ENCODE measurements at regions not wholly inside any gene's neighbourhood (a gene's known extent, or its start where the extent isn't known, plus 50 kb on each side); places are given as distances from the start of the nearest gene placed in this dataset.
A peak's percentile ranks its signal among the peaks of the same experiment; 100 is the strongest.
"Not testable (repeated sequence)": the region's sequence is repeated elsewhere in the genome, so short reads cannot be mapped to it uniquely, and the experiment has no call there.

GRCh38 chr11:122199661-122200060 lies 83.6 kb upstream of the BLID start:
- no peak for DNase-seq (ENCODE audit: low spot score)

- no peak for DNase-seq (ENCODE audit: low spot score)
These were observed 82.4 kb upstream of the BLID start for GRCh38 chr11:122198291-122198983.

GRCh38 chr11:122197066-122197987 lies 81.3 kb upstream of the BLID start:
- DNase-seq (ENCODE audit: low spot score): peak; percentile 91

GRCh38 chr11:122195790-122196189 lies 79.8 kb upstream of the BLID start:
- DNase-seq (ENCODE audit: low spot score): no peak

GRCh38 chr11:122193881-122194480 lies 78.0 kb upstream of the BLID start:
- DNase-seq (ENCODE audit: low spot score): not testable (repeated sequence)

GRCh38 chr11:122193457-122193856 lies 77.4 kb upstream of the BLID start:
- no peak for DNase-seq (ENCODE audit: low spot score)

- peak; percentile 23 for DNase-seq (ENCODE audit: low spot score)
These were observed 76.7 kb upstream of the BLID start for GRCh38 chr11:122192634-122193255.

- no peak for DNase-seq (ENCODE audit: low spot score)
These were observed 74.8 kb upstream of the BLID start for GRCh38 chr11:122190768-122191167.

GRCh38 chr11:122189229-122189628 lies 73.2 kb upstream of the BLID start:
- peak; percentile 68 for DNase-seq (ENCODE audit: low spot score)

GRCh38 chr11:122187373-122188165 lies 71.6 kb upstream of the BLID start:
- no peak for DNase-seq (ENCODE audit: low spot score)

- peak; percentile 62 for DNase-seq (ENCODE audit: low spot score)
These were observed 70.5 kb upstream of the BLID start for GRCh38 chr11:122186439-122187080.

GRCh38 chr11:122183933-122184332 lies 67.9 kb upstream of the BLID start:
- no peak for DNase-seq (ENCODE audit: low spot score)

GRCh38 chr11:122181893-122182292 lies 65.9 kb upstream of the BLID start:
- DNase-seq (ENCODE audit: low spot score): no peak

- DNase-seq (ENCODE audit: low spot score): no peak
These were observed 65.4 kb upstream of the BLID start for GRCh38 chr11:122181372-122181771.

GRCh38 chr11:122179961-122180834 lies 64.2 kb upstream of the BLID start:
- peak; percentile 76 for DNase-seq (ENCODE audit: low spot score)

- no peak for DNase-seq (ENCODE audit: low spot score)
These were observed 62.8 kb upstream of the BLID start for GRCh38 chr11:122178795-122179194.

GRCh38 chr11:122177238-122177637 lies 61.2 kb upstream of the BLID start:
- DNase-seq (ENCODE audit: low spot score): no peak

GRCh38 chr11:122176651-122177050 lies 60.6 kb upstream of the BLID start:
- no peak for DNase-seq (ENCODE audit: low spot score)

- no peak for DNase-seq (ENCODE audit: low spot score)
These were observed 59.3 kb upstream of the BLID start for GRCh38 chr11:122175306-122175705.

- no peak for DNase-seq (ENCODE audit: low spot score)
These were observed 57.6 kb upstream of the BLID start for GRCh38 chr11:122173587-122173986.

Data from AG20443 (cell line).